Lower leg skin (tissue), 3 donors: ENCODE measurements at regions not wholly inside any gene's neighbourhood (a gene's known extent, or its start where the extent isn't known, plus 50 kb on each side); places are given as distances from the start of the nearest gene placed in this dataset.

Experiments used
- CTCF ChIP-seq, 3 donors: fragments of 450-650 bp; IDR thresholded peaks; one replicate each; pipeline ENCODE4 v1.5.1; 2016; ENCODE audit warnings: antibody characterized with exemption in 3 of 3, mild to moderate bottlenecking in 3 of 3, moderate library complexity in 2 of 3
- POLR2A ChIP-seq, 2 donors: fragments of 450-650 bp; IDR thresholded peaks; one replicate each; pipeline ENCODE4 v1.6.1; 2016 to 2017; ENCODE audit warnings: antibody characterized with exemption in 2 of 2, mild to moderate bottlenecking in 1 of 2, moderate library complexity in 1 of 2

DNA sequence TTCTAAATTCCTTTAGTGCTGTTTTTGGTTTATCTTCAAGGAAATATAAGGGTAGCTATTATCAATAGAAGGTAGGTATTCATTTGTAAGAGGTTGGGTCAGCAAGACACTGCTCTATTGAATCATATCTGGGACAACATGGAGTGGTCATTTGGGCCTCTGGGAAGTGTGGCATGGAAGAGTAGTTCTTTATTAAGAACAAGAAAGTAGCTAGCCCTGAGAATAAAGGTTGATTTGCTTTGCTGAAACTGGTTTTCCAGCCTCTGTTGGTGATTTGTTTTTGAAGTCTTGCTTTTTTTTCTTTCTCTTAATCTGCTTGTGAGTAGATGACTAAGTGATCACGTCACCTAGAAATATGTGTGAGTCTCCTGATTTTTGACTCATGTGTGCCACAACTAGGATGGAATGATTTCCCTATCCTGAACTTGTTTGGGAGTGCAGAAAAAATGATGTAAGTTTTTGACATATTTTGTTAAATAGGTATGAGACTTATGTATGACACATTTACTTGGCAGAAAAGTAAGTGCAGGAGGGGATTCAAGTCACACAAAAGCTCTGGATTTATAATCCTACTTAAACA lies 381.8 kb downstream of the CENPW start:
- TF ChIP-seq POLR2A (IDR thresholded peaks at IDR 0.05) (no peak), CTCF (IDR thresholded peaks at IDR 0.05) (no peak)
